22Rv1 (cell line): ENCODE measurements at regions not wholly inside any gene's neighbourhood (a gene's known extent, or its start where the extent isn't known, plus 50 kb on each side); places are given as distances from the start of the nearest gene placed in this dataset.

Source experiments
- ZFX ChIP-seq: fragments of 450-650 bp; IDR thresholded peaks from 2 replicates; pipeline ENCODE4 v1.6.1; 2017; ENCODE audit warnings: antibody characterized with exemption, borderline replicate concordance
- TF ChIP-seq, protein P1 (sequence below): fragments of 450-650 bp; IDR thresholded peaks from 2 replicates; pipeline ENCODE4 v1.5.1; 2017; ENCODE audit warnings: mild to moderate bottlenecking

DNA sequence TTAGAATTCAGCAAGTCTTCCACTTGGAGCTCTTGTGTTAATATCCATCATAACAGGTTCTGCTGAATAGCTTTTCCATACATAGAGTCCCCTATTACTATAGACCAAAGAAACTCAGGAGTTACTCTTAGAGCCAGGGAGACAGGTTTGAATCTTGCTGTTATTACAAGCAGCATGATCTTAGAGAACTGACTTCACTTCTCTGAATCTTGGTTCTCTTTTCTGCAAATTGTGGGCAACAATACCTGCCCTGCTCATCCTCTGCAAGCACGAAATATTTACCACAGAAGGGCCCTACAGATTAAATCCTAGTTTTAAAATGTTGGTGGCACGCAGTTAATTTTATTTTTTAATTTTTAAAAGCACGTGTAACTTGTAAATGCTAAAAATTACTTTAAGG lies 111.7 kb downstream of the TLR4 start:
- TF ChIP-seq, protein P1, sequence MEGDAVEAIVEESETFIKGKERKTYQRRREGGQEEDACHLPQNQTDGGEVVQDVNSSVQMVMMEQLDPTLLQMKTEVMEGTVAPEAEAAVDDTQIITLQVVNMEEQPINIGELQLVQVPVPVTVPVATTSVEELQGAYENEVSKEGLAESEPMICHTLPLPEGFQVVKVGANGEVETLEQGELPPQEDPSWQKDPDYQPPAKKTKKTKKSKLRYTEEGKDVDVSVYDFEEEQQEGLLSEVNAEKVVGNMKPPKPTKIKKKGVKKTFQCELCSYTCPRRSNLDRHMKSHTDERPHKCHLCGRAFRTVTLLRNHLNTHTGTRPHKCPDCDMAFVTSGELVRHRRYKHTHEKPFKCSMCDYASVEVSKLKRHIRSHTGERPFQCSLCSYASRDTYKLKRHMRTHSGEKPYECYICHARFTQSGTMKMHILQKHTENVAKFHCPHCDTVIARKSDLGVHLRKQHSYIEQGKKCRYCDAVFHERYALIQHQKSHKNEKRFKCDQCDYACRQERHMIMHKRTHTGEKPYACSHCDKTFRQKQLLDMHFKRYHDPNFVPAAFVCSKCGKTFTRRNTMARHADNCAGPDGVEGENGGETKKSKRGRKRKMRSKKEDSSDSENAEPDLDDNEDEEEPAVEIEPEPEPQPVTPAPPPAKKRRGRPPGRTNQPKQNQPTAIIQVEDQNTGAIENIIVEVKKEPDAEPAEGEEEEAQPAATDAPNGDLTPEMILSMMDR = no peak
- no peak for TF ChIP-seq ZFX
